ENCODE measurements at regions not wholly inside any gene's neighbourhood (a gene's known extent, or its start where the extent isn't known, plus 50 kb on each side); places are given as distances from the start of the nearest gene placed in this dataset.

DNA sequence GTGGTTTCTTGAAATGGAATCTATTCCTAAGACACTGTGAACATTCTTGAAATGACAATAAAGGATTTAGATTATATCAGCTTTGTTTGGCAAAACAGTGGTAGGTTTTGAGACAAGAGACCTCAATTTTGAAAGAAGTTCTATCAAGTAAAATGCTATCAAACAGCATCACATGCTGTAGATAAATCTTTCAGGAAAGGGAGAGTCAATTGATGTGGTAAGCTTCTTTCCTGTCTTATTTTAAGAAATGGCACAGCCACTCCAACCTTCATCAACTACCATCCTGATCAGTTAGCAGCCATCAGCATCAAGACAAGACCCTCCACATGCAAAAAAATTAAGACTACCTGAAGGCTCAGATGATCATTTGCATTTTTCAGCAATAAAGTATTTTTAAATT lies 495.4 kb downstream of the TRIB2 start:
- H3K27ac ChIP-seq, result no peak overlapping the region
- TF ChIP-seq ZFX (IDR thresholded peaks at IDR 0.05) (no peak), CTCF (conservative IDR thresholded peaks at IDR 0.05) (no peak)

- TF ChIP-seq ZFX (IDR thresholded peaks at IDR 0.05) (no peak), CTCF (conservative IDR thresholded peaks at IDR 0.05) (no peak)
- no peak overlapping the region for H3K27ac ChIP-seq
Measured at GRCh38 chr2:13218205-13218604, 501.5 kb downstream of the TRIB2 start.

GRCh38 chr2:13227578-13227977 lies 510.8 kb downstream of the TRIB2 start:
- TF ChIP-seq CTCF (conservative IDR thresholded peaks at IDR 0.05), result no peak
- no peak for TF ChIP-seq ZFX (IDR thresholded peaks at IDR 0.05)
- H3K27ac ChIP-seq, result no peak overlapping the region

DNA sequence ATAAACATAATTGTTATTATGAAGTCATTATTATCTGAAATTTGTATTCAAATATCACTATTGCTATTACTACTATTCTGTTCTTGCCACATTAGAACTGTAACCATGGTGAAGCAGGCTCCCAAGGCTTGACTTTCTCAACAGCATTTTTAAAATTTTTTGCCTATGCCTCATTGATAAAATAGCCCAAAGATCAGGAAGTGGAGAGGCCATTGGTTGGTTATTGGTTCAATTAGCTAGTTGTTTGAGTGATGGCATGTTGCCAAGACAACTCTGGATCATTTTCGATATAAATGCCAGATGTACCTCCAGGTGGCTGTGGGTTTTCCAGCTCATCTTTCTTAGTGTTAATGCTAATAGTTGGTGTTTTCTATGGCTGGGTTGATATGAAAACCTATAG lies 513.5 kb downstream of the TRIB2 start:
- no peak overlapping the region for H3K27ac ChIP-seq
- TF ChIP-seq ZFX (IDR thresholded peaks at IDR 0.05), result no peak
- no peak for TF ChIP-seq CTCF (conservative IDR thresholded peaks at IDR 0.05)

DNA sequence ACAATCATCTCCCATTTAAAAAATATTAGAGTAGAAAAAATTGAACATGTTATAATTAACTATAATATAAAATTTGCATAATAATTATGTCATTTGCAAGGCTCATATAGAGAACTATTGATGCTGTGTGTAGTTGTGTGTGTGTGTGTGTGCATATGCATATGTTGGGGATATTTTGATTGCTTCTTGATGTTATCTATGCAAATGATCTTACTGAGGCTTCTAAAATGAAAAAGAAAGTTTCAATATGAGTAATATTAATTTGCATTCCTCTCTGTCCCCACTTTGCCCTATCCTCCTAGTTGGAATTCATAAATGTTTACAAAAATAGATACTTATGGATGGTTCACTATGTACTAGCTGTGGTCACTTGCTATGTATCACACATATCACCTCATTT lies 523.3 kb downstream of the TRIB2 start:
- no peak overlapping the region for H3K27ac ChIP-seq
- TF ChIP-seq ZFX (IDR thresholded peaks at IDR 0.05), result no peak
- no peak for TF ChIP-seq CTCF (conservative IDR thresholded peaks at IDR 0.05)

DNA sequence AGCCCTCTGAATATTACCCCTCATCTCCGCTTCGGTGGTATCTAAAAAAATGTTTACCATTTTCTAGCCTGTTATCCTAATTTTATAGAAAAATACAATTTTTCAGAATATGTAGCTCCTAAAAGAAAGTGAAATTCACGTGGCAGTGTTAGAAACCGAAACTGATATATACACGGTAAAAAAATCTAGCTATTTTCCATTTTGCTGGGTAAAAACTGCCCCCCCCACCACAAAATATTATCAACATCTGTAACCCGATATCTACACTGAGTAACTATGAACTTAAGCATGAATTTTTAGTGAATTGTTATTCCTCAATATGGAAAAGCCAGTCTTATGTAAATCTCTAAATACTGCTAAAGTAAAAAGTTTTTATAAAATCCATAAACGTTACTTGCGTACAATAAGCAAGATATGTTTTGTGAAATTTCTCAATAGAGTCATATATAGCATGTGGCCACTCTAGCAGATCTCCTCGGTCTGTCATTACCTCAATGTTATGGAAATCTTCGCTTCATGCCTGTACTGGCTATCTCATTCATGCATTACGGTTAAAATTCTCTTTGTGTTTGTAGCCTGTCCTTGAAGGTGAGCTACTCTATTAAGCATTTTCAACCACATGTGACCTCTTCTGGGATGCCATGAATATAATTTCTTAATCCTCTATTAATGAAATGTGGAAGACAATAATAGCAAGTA lies 524.2 kb downstream of the TRIB2 start:
- no peak overlapping the region for H3K27ac ChIP-seq
- no peak for TF ChIP-seq ZFX (IDR thresholded peaks at IDR 0.05)
- no peak for TF ChIP-seq CTCF (conservative IDR thresholded peaks at IDR 0.05)

DNA sequence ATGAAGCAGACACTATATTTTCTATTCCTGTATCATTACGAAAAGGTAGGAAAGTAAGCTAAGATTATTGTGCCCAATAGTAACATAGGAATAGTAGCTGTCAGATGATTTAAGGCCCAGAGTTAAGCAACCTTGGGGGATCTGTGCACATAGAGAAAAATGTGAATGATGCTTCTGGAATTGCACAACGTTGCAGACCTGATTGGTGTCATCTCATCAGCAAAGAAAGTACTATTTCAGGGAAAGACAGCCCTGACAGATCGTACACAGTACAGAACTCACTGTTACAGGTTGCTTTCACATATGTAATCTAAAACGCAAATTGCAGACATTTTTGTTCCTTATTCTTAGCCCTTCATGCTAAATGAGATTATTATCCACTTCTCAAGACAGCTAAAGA lies 535.9 kb downstream of the TRIB2 start:
- H3K27ac ChIP-seq, result no peak overlapping the region
- no peak for TF ChIP-seq ZFX (IDR thresholded peaks at IDR 0.05)
- no peak for TF ChIP-seq CTCF (conservative IDR thresholded peaks at IDR 0.05)

All from C4-2B (cell line).